IMR-90 (cell line): ENCODE measurements at regions not wholly inside any gene's neighbourhood (a gene's known extent, or its start where the extent isn't known, plus 50 kb on each side); places are given as distances from the start of the nearest gene placed in this dataset.

Experiments used
- ATAC-seq: fragments of 200-7000 bp; cut with Tn5 transposase; 2 replicates; pipeline ENCODE4 v1.9.1; 2020; ENCODE audit warnings: low read depth, mild to moderate bottlenecking, moderate library complexity
- BruUV-seq: library from RNA; stranded (reverse); fragments of 400-500 nt; replicated peaks from 2 replicates; lab custom pipeline; 2021; lab: Mats Ljungman, UMichigan
- CTCF ChIA-PET: fragments of 300-600 bp; formaldehyde crosslinking; extraction: SDS; loops from one replicate; lab custom pipeline; 2021; ENCODE audit warnings: antibody characterized with exemption; lab: Yijun Ruan, JAX
- POLR2A ChIA-PET: fragments of 300-600 bp; sonication (Branson Sonifier 250); formaldehyde crosslinking; loops from one replicate; lab custom pipeline; 2022; ENCODE audit warnings: antibody characterized with exemption; ENCODE audit not compliant: unreplicated experiment; lab: Charles Lee
- DNase-seq: peaks from one replicate; pipeline ENCODE4 v3.0.0; 2013
- H2AFZ ChIP-seq: replicated peaks from 2 replicates; pipeline ENCODE3; 2013; ENCODE audit warnings: low read length, mild to moderate bottlenecking; ENCODE audit not compliant: poor library complexity
- H2AK5ac ChIP-seq: 2 replicates; pipeline ENCODE4 v1.6.1; 2013; ENCODE audit warnings: low read depth, low read length, inconsistent platforms
- H2AK9ac ChIP-seq: replicated peaks from 2 replicates; pipeline ENCODE3; 2013; ENCODE audit warnings: mild to moderate bottlenecking, low read depth, low read length, moderate library complexity; ENCODE audit not compliant: poor library complexity
- H2BK120ac ChIP-seq: 2 replicates; pipeline ENCODE4 v1.6.1; 2013; ENCODE audit warnings: low read depth, low read length, inconsistent platforms
- H2BK15ac ChIP-seq: 3 replicates; pipeline ENCODE4 v1.6.1; 2013; ENCODE audit warnings: low read depth, low read length, inconsistent platforms
- H2BK20ac ChIP-seq: 2 replicates; pipeline ENCODE4 v1.6.1; 2013; ENCODE audit warnings: low read depth, mild to moderate bottlenecking, inconsistent platforms, low read length, moderate library complexity
- H2BK5ac ChIP-seq: 2 replicates; pipeline ENCODE4 v1.6.1; 2013; ENCODE audit warnings: mild to moderate bottlenecking, low read depth, low read length, inconsistent platforms; ENCODE audit not compliant: poor library complexity, severe bottlenecking
- H3K14ac ChIP-seq: replicated peaks from 2 replicates; pipeline ENCODE4 v1.6.1; 2013; ENCODE audit warnings: low read depth, low read length, inconsistent platforms
- H3K18ac ChIP-seq: 2 replicates; pipeline ENCODE4 v1.6.1; 2013; ENCODE audit warnings: low read depth, low read length, control low read depth
- H3K23ac ChIP-seq: 2 replicates; pipeline ENCODE4 v1.6.1; 2013; ENCODE audit warnings: low read depth, low read length, inconsistent platforms
- H3K27ac ChIP-seq: 2 replicates; pipeline ENCODE4 v1.5.1; 2013; ENCODE audit warnings: mild to moderate bottlenecking, control low read depth, low read length; ENCODE audit not compliant: insufficient read depth
- H3K27me3 ChIP-seq: 2 replicates; pipeline ENCODE4 v1.6.1; 2013; ENCODE audit warnings: low read length; ENCODE audit not compliant: control insufficient read depth, insufficient read depth
- H3K36me3 ChIP-seq: 2 replicates; pipeline ENCODE4 v1.6.1; 2013; ENCODE audit warnings: low read length, mixed read lengths; ENCODE audit not compliant: control insufficient read depth, insufficient read depth
- H3K4ac ChIP-seq: 2 replicates; pipeline ENCODE4 v1.6.1; 2013; ENCODE audit warnings: low read depth, low read length, inconsistent platforms
- H3K4me1 ChIP-seq: 2 replicates; pipeline ENCODE4 v1.6.1; 2013; ENCODE audit warnings: low read length, mixed read lengths; ENCODE audit not compliant: control insufficient read depth, insufficient read depth
- H3K4me2 ChIP-seq: 2 replicates; pipeline ENCODE4 v1.6.1; 2013; ENCODE audit warnings: low read depth, mild to moderate bottlenecking, control low read depth, low read length, moderate library complexity
- H3K4me3 ChIP-seq: 2 replicates; pipeline ENCODE4 v1.5.1; 2013; ENCODE audit warnings: low read depth, mild to moderate bottlenecking, control low read depth, low read length, moderate library complexity; ENCODE audit not compliant: insufficient read depth
- H3K56ac ChIP-seq: 2 replicates; pipeline ENCODE4 v1.6.1; 2013; ENCODE audit warnings: low read length, inconsistent platforms; ENCODE audit not compliant: insufficient read depth; ENCODE audit errors: extremely low read depth
- H3K79me1 ChIP-seq, 2 experiments: 2 replicates each; pipeline ENCODE4 v1.6.1; 2013; ENCODE audit warnings: low read length in 2 of 2, inconsistent platforms in 1 of 2, low read depth in 1 of 2
- H3K9ac ChIP-seq: 2 replicates; pipeline ENCODE4 v1.6.1; 2013; ENCODE audit warnings: low read depth, low read length, control low read depth
- H3K9me1 ChIP-seq: 2 replicates; pipeline ENCODE4 v1.6.1; 2013; ENCODE audit warnings: low read length, inconsistent platforms; ENCODE audit not compliant: insufficient read depth
- H3K9me3 ChIP-seq: 2 replicates; pipeline ENCODE4 v1.6.1; 2013; ENCODE audit warnings: low read length; ENCODE audit not compliant: control insufficient read depth, insufficient read depth
- H4K20me1 ChIP-seq: 2 replicates; pipeline ENCODE4 v1.6.1; 2013; ENCODE audit warnings: low read length, inconsistent platforms; ENCODE audit not compliant: insufficient read depth
- H4K5ac ChIP-seq: 2 replicates; pipeline ENCODE4 v1.6.1; 2013; ENCODE audit warnings: mild to moderate bottlenecking, low read depth, low read length, control low read depth
- H4K8ac ChIP-seq, 2 experiments: 2 replicates each; pipeline ENCODE4 v1.6.1; 2013; ENCODE audit warnings: low read depth in 2 of 2, low read length in 2 of 2, control low read depth in 1 of 2, inconsistent platforms in 1 of 2
- H4K91ac ChIP-seq: 2 replicates; pipeline ENCODE4 v1.6.1; 2013; ENCODE audit warnings: low read depth, low read length, inconsistent platforms; ENCODE audit not compliant: insufficient read depth
- BHLHE40 ChIP-seq: fragments of 150-350 bp; IDR thresholded peaks from 2 replicates; pipeline ENCODE4 v1.6.1; 2016; ENCODE audit warnings: mild to moderate bottlenecking, low read depth, low read length
- ELK1 ChIP-seq: fragments of 150-350 bp; IDR thresholded peaks from 2 replicates; pipeline ENCODE4 v1.6.1; 2016; ENCODE audit warnings: low read depth, mild to moderate bottlenecking, low read length, moderate library complexity, borderline replicate concordance
- FOS ChIP-seq: fragments of 150-350 bp; IDR thresholded peaks from 2 replicates; pipeline ENCODE4 v1.6.1; 2016; ENCODE audit warnings: low read depth, low read length
- USF2 ChIP-seq: fragments of 150-350 bp; IDR thresholded peaks from 2 replicates; pipeline ENCODE4 v1.6.1; 2017; ENCODE audit warnings: mild to moderate bottlenecking, antibody characterized with exemption, low read length, low read depth
- dilution Hi-C: fragments of 300-500 bp; cut with HindIII; formaldehyde crosslinking; loops from one replicate; pipeline ENCODE4 v1.14.3; 2018; ENCODE audit warnings: low sequenced_read_pairs; ENCODE audit not compliant: unreplicated experiment
- in situ Hi-C: fragments of 300-500 bp; cut with MboI; formaldehyde crosslinking; loops from 3 replicates; pipeline ENCODE4 v1.14.3; 2019; ENCODE audit warnings: low sequenced_read_pairs, inconsistent platforms, mixed read lengths
- intact Hi-C: fragments of 100-400 bp; cut with micrococcal nuclease; formaldehyde crosslinking; loops from 2 replicates; pipeline ENCODE4 v1.10.0; 2022

GRCh38 chr9:80554856-80555255, 983.1 kb downstream of the TLE4 start:
- no peaks in the 10 kb centered on the region for H3K36me3 ChIP-seq
- no peak overlapping the region for H3K14ac ChIP-seq
- H3K9me3 ChIP-seq, result no peaks in the 10 kb centered on the region
- in situ Hi-C loops, result no loop called here
- H3K79me1 ChIP-seq, result no peaks in the 10 kb centered on the region
- H3K56ac ChIP-seq, result no peak overlapping the region
- no peak overlapping the region for H4K5ac ChIP-seq
- ChIA-PET POLR2A (interaction anchor here (0.6 kb wide), 1 partner anchor 1660 kb away, joined by 4 read pairs; no protein-coding TSS in a partner anchor), CTCF (no interaction called here)
- H2BK15ac ChIP-seq, result no peak overlapping the region
- H4K8ac ChIP-seq, result no peak overlapping the region
- no peak overlapping the region for H2BK20ac ChIP-seq
- H3K23ac ChIP-seq, result no peak overlapping the region
- no peak overlapping the region for H3K27ac ChIP-seq
- intact Hi-C loops, result no loop called here
- H4K91ac ChIP-seq, result no peak overlapping the region
- no peaks in the 10 kb centered on the region for H3K27me3 ChIP-seq
- H3K4me1 ChIP-seq, result no peaks in the 10 kb centered on the region
- no TSS peak for BruUV-seq
- H3K4me3 ChIP-seq, result no peak overlapping the region
- DNase-seq (no peak), ATAC-seq (no peak)
- no peaks in the 10 kb centered on the region for H3K9me1 ChIP-seq
- TF ChIP-seq FOS (no peak), ELK1 (no peak), USF2 (no peak), BHLHE40 (no peak)
- dilution Hi-C loops, result no loop called here
- H2BK5ac ChIP-seq, result no peak overlapping the region
- no peak overlapping the region for H3K18ac ChIP-seq
- no peak overlapping the region for H2AK5ac ChIP-seq
- no peak overlapping the region for H3K4ac ChIP-seq
- no peak overlapping the region for H2BK120ac ChIP-seq
- no peak overlapping the region for H2AK9ac ChIP-seq
- no peaks in the 10 kb centered on the region for H4K20me1 ChIP-seq
- H3K4me2 ChIP-seq, result no peak overlapping the region
- H3K9ac ChIP-seq, result no peak overlapping the region
- H2AFZ ChIP-seq, result no peak overlapping the region
